HCT116 (cell line): ENCODE measurements at regions not wholly inside any gene's neighbourhood (a gene's known extent, or its start where the extent isn't known, plus 50 kb on each side); places are given as distances from the start of the nearest gene placed in this dataset.

Experiments
- ATAC-seq: fragments of 200-7000 bp; cut with Tn5 transposase; 2 replicates; pipeline ENCODE4 v1.9.1; 2020; ENCODE audit warnings: mild to moderate bottlenecking, moderate library complexity
- BruUV-seq: library from RNA; stranded (reverse); fragments of 400-500 nt; replicated peaks from 2 replicates; lab custom pipeline; 2021; lab: Mats Ljungman, UMichigan
- CTCF ChIA-PET: fragments of 300-600 bp; sonication (Branson Sonifier 250); formaldehyde crosslinking; loops from one replicate; lab custom pipeline; 2021; ENCODE audit warnings: antibody characterized with exemption; lab: Charles Lee
- POLR2A ChIA-PET: fragments of 300-600, 350-600 bp; sonication (Branson Sonifier 250); formaldehyde crosslinking; loops from one replicate; lab custom pipeline; 2021; ENCODE audit warnings: antibody characterized with exemption; lab: Charles Lee
- RAD21 ChIA-PET, 2 experiments: fragments of 300-600 bp; sonication (Branson Sonifier 250); formaldehyde crosslinking; loops; one replicate each; lab custom pipeline; 2023; ENCODE audit warnings: low total read pairs in 2 of 2; ENCODE audit not compliant: uncharacterized antibody in 2 of 2, unreplicated experiment in 2 of 2, low non-redundant PET in 1 of 2; lab: Charles Lee
- DNase-seq: peaks from one replicate; pipeline ENCODE4 v3.0.0-alpha.2; 2010; ENCODE audit warnings: low read depth, low spot score
- H2AFZ ChIP-seq: fragments of 200-600 bp; shearing (Covaris generic), sonication (generic); 2 replicates; pipeline ENCODE4 v1.6.1; 2017; ENCODE audit warnings: low read depth, mixed run types, mixed read lengths, antibody characterized with exemption, low read length; ENCODE audit not compliant: poor library complexity, severe bottlenecking
- H3K27ac ChIP-seq: 2 replicates; pipeline ENCODE4 v1.5.1; 2012; ENCODE audit warnings: low read depth, low read length
- H3K27me3 ChIP-seq: fragments of 200-600 bp; sonication (generic); 2 replicates; pipeline ENCODE4 v1.6.1; 2016; ENCODE audit warnings: mixed run types, low read length, mixed read lengths; ENCODE audit not compliant: insufficient read depth
- H3K36me3 ChIP-seq, 2 experiments: fragments of 200-500 bp in 1 of 2; fragments of 200-600 bp in 1 of 2; sonication (Bioruptor generic) in 1 of 2; sonication (generic) in 1 of 2; 2 replicates each; pipeline versions ENCODE4 v1.5.1 to v1.6.1; 2014 to 2016; ENCODE audit warnings: low read length in 2 of 2, inconsistent platforms in 1 of 2, mixed read lengths in 1 of 2, mixed run types in 1 of 2; ENCODE audit not compliant: insufficient read depth in 2 of 2, control insufficient read depth in 1 of 2
- H3K4me1 ChIP-seq, 2 experiments: fragments of 200-600 bp in 1 of 2; sonication (generic) in 1 of 2; 2 replicates each; pipeline versions ENCODE4 v1.5.1 to v1.6.1; 2012 to 2017; ENCODE audit warnings: low read length in 2 of 2, inconsistent platforms in 1 of 2, mild to moderate bottlenecking in 1 of 2, mixed read lengths in 1 of 2, mixed run types in 1 of 2, moderate library complexity in 1 of 2; ENCODE audit not compliant: insufficient read depth in 2 of 2, control insufficient read depth in 1 of 2
- H3K4me2 ChIP-seq: fragments of 200-600 bp; sonication (generic); 2 replicates; pipeline ENCODE4 v1.6.1; 2017; ENCODE audit warnings: mixed run types, low read length, mixed read lengths
- H3K4me3 ChIP-seq, 2 experiments: fragments of 200-600 bp in 1 of 2; sonication (generic) in 1 of 2; replicated peaks in 1 of 2; 2 replicates each; pipeline ENCODE4 v1.5.1; 2011 to 2016; ENCODE audit warnings: low read length in 2 of 2, control low read depth in 1 of 2, low read depth in 1 of 2, mild to moderate bottlenecking in 1 of 2, mixed read lengths in 1 of 2, mixed run types in 1 of 2
- H3K79me2 ChIP-seq: fragments of 200-600 bp; sonication (generic); 2 replicates; pipeline ENCODE4 v1.6.1; 2017; ENCODE audit warnings: mild to moderate bottlenecking, mixed run types, low read length, moderate library complexity, mixed read lengths; ENCODE audit not compliant: insufficient read depth
- H3K9ac ChIP-seq: fragments of 200-600 bp; sonication (generic); 2 replicates; pipeline ENCODE4 v1.6.1; 2016; ENCODE audit warnings: low read length, mixed read lengths
- H3K9me2 ChIP-seq: fragments of 200-600 bp; sonication (generic), shearing (Covaris generic); 2 replicates; pipeline ENCODE4 v1.6.1; 2017; ENCODE audit warnings: mixed run types, mild to moderate bottlenecking, moderate library complexity; ENCODE audit not compliant: insufficient read depth
- H3K9me3 ChIP-seq, 2 experiments: fragments of 200-500 bp in 1 of 2; fragments of 200-600 bp in 1 of 2; sonication (Bioruptor generic) in 1 of 2; sonication (generic) in 1 of 2; 2 replicates each; pipeline ENCODE4 v1.6.1; 2014 to 2017; ENCODE audit warnings: low read length in 2 of 2, mixed read lengths in 2 of 2, inconsistent platforms in 1 of 2, low read depth in 1 of 2, mild to moderate bottlenecking in 1 of 2, mixed run types in 1 of 2, moderate library complexity in 1 of 2; ENCODE audit not compliant: control insufficient read depth in 1 of 2, insufficient read depth in 1 of 2
- H4K20me1 ChIP-seq: fragments of 200-600 bp; sonication (generic), shearing (Covaris generic); 2 replicates; pipeline ENCODE4 v1.6.1; 2017; ENCODE audit warnings: mixed run types, mild to moderate bottlenecking, moderate library complexity; ENCODE audit not compliant: insufficient read depth
- CBX3 ChIP-seq: IDR thresholded peaks from 2 replicates; pipeline ENCODE4 v1.6.1; 2012; ENCODE audit warnings: low read depth
- CTCF ChIP-seq, 3 experiments: fragments of 200-600 bp in 1 of 3; sonication (generic) in 1 of 3; IDR thresholded peaks in 2 of 3; conservative IDR thresholded peaks in 1 of 3; 2 replicates each; pipeline ENCODE4 v1.5.1; 2012 to 2017; ENCODE audit warnings: low read depth in 2 of 3, low read length in 2 of 3, antibody characterized with exemption in 1 of 3, borderline replicate concordance in 1 of 3, control low read depth in 1 of 3, mild to moderate bottlenecking in 1 of 3, mixed read lengths in 1 of 3, mixed run types in 1 of 3, moderate library complexity in 1 of 3; ENCODE audit not compliant: insufficient read depth in 1 of 3
- FOSL1 ChIP-seq: IDR thresholded peaks from 2 replicates; pipeline ENCODE4 v1.6.1; 2012; ENCODE audit warnings: low read depth
- JUND ChIP-seq: IDR thresholded peaks from 2 replicates; pipeline ENCODE4 v1.6.1; 2012
- RAD21 ChIP-seq: IDR thresholded peaks from 2 replicates; pipeline ENCODE4 v1.6.1; 2012; ENCODE audit warnings: low read depth, mild to moderate bottlenecking
- TCF7L2 ChIP-seq: IDR thresholded peaks from 2 replicates; pipeline ENCODE4 v1.7.0; 2011; ENCODE audit warnings: borderline replicate concordance, inconsistent platforms; ENCODE audit not compliant: insufficient read depth, insufficient read length; ENCODE audit errors: extremely low read depth
- ZNF274 ChIP-seq: fragments of 200-500 bp; sonication (Bioruptor generic); IDR thresholded peaks from 2 replicates; pipeline ENCODE4 v1.6.1; 2014; ENCODE audit warnings: mild to moderate bottlenecking, low read depth, low read length, inconsistent platforms
- intact Hi-C: fragments of 100-400 bp; cut with micrococcal nuclease; formaldehyde crosslinking; loops from 2 replicates; pipeline ENCODE4 v1.10.0; 2022

- no peaks in the 10 kb centered on the region for H3K4me1 ChIP-seq
- H2AFZ ChIP-seq, result no peak overlapping the region
- no peak for DNase-seq
- POLR2A ChIA-PET, result no interaction called here
- intact Hi-C loops, result no loop called here
- H3K9me3 ChIP-seq, result no peaks in the 10 kb centered on the region
- no peaks in the 10 kb centered on the region for H3K79me2 ChIP-seq
- H3K9ac ChIP-seq, result no peak overlapping the region
- H3K36me3 ChIP-seq, result no peaks in the 10 kb centered on the region
- H3K9me2 ChIP-seq, result no peaks in the 10 kb centered on the region
- CTCF ChIA-PET, result no interaction called here
- no peak overlapping the region for H3K27ac ChIP-seq
- ATAC-seq, result no peak
- RAD21 ChIA-PET, result no interaction called here
- no peak overlapping the region for H3K4me2 ChIP-seq
- H3K27me3 ChIP-seq, result no peaks in the 10 kb centered on the region
- no peak overlapping the region for H3K4me3 ChIP-seq
- TF ChIP-seq JUND (no peak), CBX3 (no peak), ZNF274 (no peak), TCF7L2 (no peak), RAD21 (no peak)
- TF ChIP-seq, all 23 proteins: peak for 0
- no TSS peak for BruUV-seq
- no peaks in the 10 kb centered on the region for H4K20me1 ChIP-seq
Measured at GRCh38 chr2:212797484-212798205, 259.0 kb upstream of the ERBB4 start.

- POLR2A ChIA-PET, result no interaction called here
- RAD21 ChIA-PET, result no interaction called here
Measured at GRCh38 chr2:212794471-212794870, 255.9 kb upstream of the ERBB4 start.

More at GRCh38 chr2:212794471-212794870, 255.9 kb upstream of the ERBB4 start:
- intact Hi-C loops, result no loop called here
- H3K9me3 ChIP-seq, result no peaks in the 10 kb centered on the region
- no peaks in the 10 kb centered on the region for H3K27me3 ChIP-seq
- no peak overlapping the region for H2AFZ ChIP-seq
- DNase-seq, result no peak
- no peak overlapping the region for H3K4me2 ChIP-seq
- ATAC-seq, result no peak
- H3K4me1 ChIP-seq, result no peaks in the 10 kb centered on the region
- no peak overlapping the region for H3K4me3 ChIP-seq
- no peaks in the 10 kb centered on the region for H4K20me1 ChIP-seq
- no peaks in the 10 kb centered on the region for H3K9me2 ChIP-seq
- no peaks in the 10 kb centered on the region for H3K36me3 ChIP-seq
- no TSS peak for BruUV-seq
- H3K27ac ChIP-seq, result no peak overlapping the region
- CTCF ChIA-PET, result no interaction called here
- no peak overlapping the region for H3K9ac ChIP-seq
- no peak for TF ChIP-seq FOSL1
- no peak for TF ChIP-seq CTCF (IDR thresholded peaks at IDR 0.05 in 2 of 3, conservative IDR thresholded peaks at IDR 0.05 in 1 of 3; ENCODE audit: borderline replicate concordance in 1 of 3, insufficient read depth in 1 of 3, low read depth in 2 of 3, low read length in 2 of 3)
- no peak for TF ChIP-seq TCF7L2
- no peaks in the 10 kb centered on the region for H3K79me2 ChIP-seq
